ENCODE measurements at regions not wholly inside any gene's neighbourhood (a gene's known extent, or its start where the extent isn't known, plus 50 kb on each side); places are given as distances from the start of the nearest gene placed in this dataset.

DNA sequence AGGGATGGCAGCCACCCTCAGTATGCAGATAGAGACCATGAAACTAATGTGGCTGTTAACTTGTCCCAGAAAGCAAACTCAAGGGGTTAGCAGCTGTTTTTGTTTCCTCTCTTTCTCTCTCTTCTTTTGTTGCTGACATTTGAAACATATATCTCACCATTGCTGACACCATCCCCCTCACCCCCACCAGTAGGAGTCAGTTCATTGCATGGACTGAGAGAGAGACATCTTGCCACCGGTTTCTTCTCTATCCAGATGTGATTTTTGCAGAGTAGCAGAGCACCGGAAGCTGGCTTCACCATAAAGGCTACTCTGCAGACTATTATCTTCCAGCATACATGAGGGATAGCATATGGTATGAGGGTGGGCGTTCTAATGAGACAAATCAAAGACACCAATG, 177.1 kb upstream of the FRG1 start:
- TF ChIP-seq CTCF (conservative IDR thresholded peaks at IDR 0.05 in 1 of 2, IDR thresholded peaks at IDR 0.05 in 1 of 2; ENCODE audit: low read depth in 1 of 2, low read length in 2 of 2) (no peak), EZH2 (IDR thresholded peaks at IDR 0.05; ENCODE audit: low read length, missing control alignments) (no peak)

Data from fibroblast of lung (primary cell).